Neural crest cell (in vitro differentiated cells): ENCODE measurements at regions not wholly inside any gene's neighbourhood (a gene's known extent, or its start where the extent isn't known, plus 50 kb on each side); places are given as distances from the start of the nearest gene placed in this dataset.

Source experiments
- DNase-seq: peaks from one replicate; pipeline ENCODE4 v3.0.0; 2021; ENCODE audit warnings: low read depth, mixed read lengths, low spot score
- H3K27ac Mint-ChIP-seq: one replicate; pipeline ENCODE4 v1.8.0; 2021; ENCODE audit warnings: mild to moderate bottlenecking, mixed read lengths; ENCODE audit not compliant: unreplicated experiment
- H3K27me3 Mint-ChIP-seq: 2 replicates; pipeline ENCODE4 v1.8.0; 2021; ENCODE audit warnings: low read depth, mild to moderate bottlenecking, mixed read lengths
- H3K36me3 Mint-ChIP-seq: 2 replicates; pipeline ENCODE4 v1.8.0; 2021; ENCODE audit warnings: low read depth, mild to moderate bottlenecking, mixed read lengths
- H3K4me1 Mint-ChIP-seq: 2 replicates; pipeline ENCODE4 v1.8.0; 2021; ENCODE audit warnings: mixed read lengths
- H3K4me3 Mint-ChIP-seq: one replicate; pipeline ENCODE4 v1.8.0; 2021; ENCODE audit warnings: mild to moderate bottlenecking, mixed read lengths
- H3K9me3 Mint-ChIP-seq: 2 replicates; pipeline ENCODE4 v1.8.0; 2021; ENCODE audit warnings: mixed read lengths
- CTCF ChIP-seq: fragments of 200-600 bp; sonication (generic); conservative IDR thresholded peaks from 2 replicates; pipeline ENCODE4 v1.5.0; 2021; ENCODE audit warnings: antibody characterized with exemption, mild to moderate bottlenecking

DNA sequence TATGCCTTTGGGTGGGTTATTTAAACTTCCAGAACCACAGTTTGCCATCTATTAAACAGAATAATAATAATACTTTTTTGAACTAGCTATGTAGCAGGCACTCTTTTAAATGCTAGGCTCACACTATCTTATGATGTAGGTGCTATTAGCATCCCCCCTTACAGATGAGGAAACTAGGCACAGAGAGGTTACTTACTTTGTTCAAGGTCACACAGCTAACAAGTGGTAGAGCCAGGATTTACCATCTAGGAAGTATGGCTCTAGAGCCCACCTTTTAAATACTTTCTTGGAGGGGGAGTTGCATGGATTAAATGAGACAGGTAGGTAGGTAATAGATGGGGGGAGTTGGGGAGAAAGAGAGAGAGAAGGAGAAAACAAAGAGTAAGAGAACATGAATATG lies 95.3 kb upstream of the NR3C1 start:
- no peak for TF ChIP-seq CTCF
- H3K4me3 Mint-ChIP-seq = no peak overlapping the region
- no peak overlapping the region for H3K27ac Mint-ChIP-seq
- no peaks in the 10 kb centered on the region for H3K27me3 Mint-ChIP-seq
- no peak for DNase-seq
- no peaks in the 10 kb centered on the region for H3K9me3 Mint-ChIP-seq
- no peaks in the 10 kb centered on the region for H3K36me3 Mint-ChIP-seq
- H3K4me1 Mint-ChIP-seq = no peaks in the 10 kb centered on the region

GRCh38 chr5:143497749-143498148 lies 94.3 kb upstream of the NR3C1 start:
- Mint-ChIP-seq H3K4me1 (no peaks in the 10 kb centered on the region), H3K4me3 (no peak overlapping the region), H3K9me3 (no peaks in the 10 kb centered on the region), H3K27me3 (no peaks in the 10 kb centered on the region), H3K27ac (no peak overlapping the region), H3K36me3 (no peaks in the 10 kb centered on the region)
- DNase-seq = no peak
- TF ChIP-seq CTCF = no peak

- H3K9me3 Mint-ChIP-seq = peaks cover 4% of the 10 kb centered on the region
- no peak for TF ChIP-seq CTCF
- no peak for DNase-seq
- no peak overlapping the region for H3K4me3 Mint-ChIP-seq
- H3K4me1 Mint-ChIP-seq = no peaks in the 10 kb centered on the region
- H3K27me3 Mint-ChIP-seq = no peaks in the 10 kb centered on the region
- no peaks in the 10 kb centered on the region for H3K36me3 Mint-ChIP-seq
- H3K27ac Mint-ChIP-seq = no peak overlapping the region
These were observed 93.5 kb upstream of the NR3C1 start for GRCh38 chr5:143496943-143497342.

DNA sequence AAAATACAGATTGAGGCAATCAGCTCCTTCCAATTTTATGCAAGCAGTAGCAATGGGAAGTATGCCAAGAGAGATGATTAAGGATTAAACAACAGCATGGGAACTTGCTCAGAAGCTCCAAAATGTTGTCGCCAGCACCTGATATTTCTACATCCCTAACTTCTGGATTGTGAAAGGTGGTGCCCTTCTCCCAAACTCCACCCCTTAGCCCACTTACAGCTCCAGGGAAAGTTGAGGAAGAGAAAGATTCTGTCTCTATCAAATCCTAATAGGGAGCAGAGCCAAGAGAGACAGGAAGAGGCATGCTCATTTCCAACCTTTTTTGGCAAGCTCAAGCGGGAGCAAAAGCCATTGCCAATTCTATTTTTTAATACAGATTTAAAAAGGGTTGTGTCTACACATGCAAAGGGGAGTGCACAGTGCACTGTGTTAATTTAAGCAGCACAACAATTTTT lies 92.4 kb upstream of the NR3C1 start:
- Mint-ChIP-seq H3K27me3 (no peaks in the 10 kb centered on the region), H3K36me3 (no peaks in the 10 kb centered on the region), H3K4me3 (no peak overlapping the region), H3K9me3 (peaks cover 7% of the 10 kb centered on the region), H3K4me1 (no peaks in the 10 kb centered on the region), H3K27ac (no peak overlapping the region)
- no peak for DNase-seq
- no peak for TF ChIP-seq CTCF

DNA sequence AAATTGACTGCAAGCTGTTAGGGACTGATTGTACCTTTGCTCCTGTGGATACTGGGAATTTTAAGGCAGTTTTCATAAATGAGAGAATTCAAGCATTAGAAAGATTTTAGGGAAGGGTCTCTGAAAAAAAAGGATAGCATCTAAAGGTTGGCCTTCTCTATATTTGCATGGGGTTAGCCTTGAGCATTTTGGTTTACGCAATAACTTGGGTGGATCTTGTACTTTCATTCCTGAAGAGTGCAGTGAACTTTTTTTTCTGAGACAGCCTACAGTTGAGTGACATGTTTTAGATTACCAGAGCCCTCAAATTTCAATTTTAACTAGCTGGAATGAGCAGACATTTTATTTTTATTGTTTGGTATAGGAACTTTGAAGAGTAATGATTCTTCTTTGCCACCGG lies 91.6 kb upstream of the NR3C1 start:
- Mint-ChIP-seq H3K4me3 (no peak overlapping the region), H3K27ac (no peak overlapping the region), H3K9me3 (peaks cover 7% of the 10 kb centered on the region)

More for the DNA sequence above, 91.6 kb upstream of the NR3C1 start:
- Mint-ChIP-seq H3K36me3 (no peaks in the 10 kb centered on the region), H3K27me3 (no peaks in the 10 kb centered on the region), H3K4me1 (no peaks in the 10 kb centered on the region)
- no peak for TF ChIP-seq CTCF
- no peak for DNase-seq
